Coronary artery (tissue), 2 donors: ENCODE measurements at regions not wholly inside any gene's neighbourhood (a gene's known extent, or its start where the extent isn't known, plus 50 kb on each side); places are given as distances from the start of the nearest gene placed in this dataset.

Source experiments
- DNase-seq: peaks from one replicate; pipeline ENCODE4 v3.0.0-alpha.2; 2017; ENCODE audit warnings: low spot score
- H3K27ac ChIP-seq, 2 donors: fragments of 200-600 bp; sonication (generic); one replicate each; pipeline ENCODE4 v1.5.1; 2016 to 2019
- H3K4me3 ChIP-seq: fragments of 200-600 bp; sonication (generic); 2 replicates; pipeline ENCODE4 v1.5.1; 2016; ENCODE audit warnings: mild to moderate bottlenecking, moderate library complexity
- TF ChIP-seq, protein P1 (sequence below): fragments of 200-600 bp; sonication (generic); IDR thresholded peaks from one replicate; pipeline ENCODE4 v1.5.1; 2019; ENCODE audit warnings: antibody characterized with exemption

DNA sequence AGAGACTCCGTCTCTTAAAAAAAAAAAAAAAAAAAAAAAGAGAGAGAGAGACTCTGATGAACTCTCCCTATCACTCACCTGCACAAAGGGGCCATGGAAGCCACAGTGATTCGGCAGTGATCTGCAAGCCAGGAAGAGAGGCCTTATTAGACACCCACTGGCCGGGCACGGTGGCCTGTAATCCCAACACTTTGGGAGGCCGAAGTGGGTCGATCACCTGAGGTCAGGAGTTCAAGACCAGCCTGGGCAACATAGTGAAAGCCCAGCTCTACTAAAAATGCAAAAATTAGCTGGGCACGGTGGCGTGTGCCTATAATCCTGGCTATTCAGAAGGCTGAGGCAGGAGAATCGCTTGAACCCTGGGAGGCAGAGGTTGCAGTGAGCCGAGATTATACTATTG, 198.5 kb upstream of the WSCD1 start:
- no peak for DNase-seq
- TF ChIP-seq, protein P1, sequence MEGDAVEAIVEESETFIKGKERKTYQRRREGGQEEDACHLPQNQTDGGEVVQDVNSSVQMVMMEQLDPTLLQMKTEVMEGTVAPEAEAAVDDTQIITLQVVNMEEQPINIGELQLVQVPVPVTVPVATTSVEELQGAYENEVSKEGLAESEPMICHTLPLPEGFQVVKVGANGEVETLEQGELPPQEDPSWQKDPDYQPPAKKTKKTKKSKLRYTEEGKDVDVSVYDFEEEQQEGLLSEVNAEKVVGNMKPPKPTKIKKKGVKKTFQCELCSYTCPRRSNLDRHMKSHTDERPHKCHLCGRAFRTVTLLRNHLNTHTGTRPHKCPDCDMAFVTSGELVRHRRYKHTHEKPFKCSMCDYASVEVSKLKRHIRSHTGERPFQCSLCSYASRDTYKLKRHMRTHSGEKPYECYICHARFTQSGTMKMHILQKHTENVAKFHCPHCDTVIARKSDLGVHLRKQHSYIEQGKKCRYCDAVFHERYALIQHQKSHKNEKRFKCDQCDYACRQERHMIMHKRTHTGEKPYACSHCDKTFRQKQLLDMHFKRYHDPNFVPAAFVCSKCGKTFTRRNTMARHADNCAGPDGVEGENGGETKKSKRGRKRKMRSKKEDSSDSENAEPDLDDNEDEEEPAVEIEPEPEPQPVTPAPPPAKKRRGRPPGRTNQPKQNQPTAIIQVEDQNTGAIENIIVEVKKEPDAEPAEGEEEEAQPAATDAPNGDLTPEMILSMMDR: no peak
- no peak overlapping the region for H3K4me3 ChIP-seq
- no peak overlapping the region for H3K27ac ChIP-seq

DNA sequence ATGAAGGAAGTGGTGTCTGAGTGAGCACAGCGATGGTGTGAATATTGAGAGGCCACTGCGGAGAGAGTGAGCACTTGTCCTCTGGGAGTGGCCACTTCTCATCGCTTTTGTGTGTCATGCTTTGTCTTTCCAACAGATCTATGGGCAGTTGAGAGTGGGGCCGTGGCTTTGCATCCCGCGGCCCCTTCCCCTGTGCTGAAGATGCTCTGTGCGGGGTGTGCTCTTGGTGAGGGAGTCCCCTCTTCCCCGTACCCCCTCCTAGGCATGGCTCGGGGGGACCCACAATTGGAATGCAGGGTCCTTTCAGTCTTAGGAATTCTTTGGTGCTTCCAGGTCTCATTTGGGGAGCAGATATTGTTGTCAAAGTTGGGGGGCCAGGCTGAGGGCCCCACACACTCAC, 197.3 kb upstream of the WSCD1 start:
- TF ChIP-seq, protein P1: no peak
- no peak for DNase-seq
- Histone ChIP-seq H3K27ac (no peak overlapping the region), H3K4me3 (no peak overlapping the region)

DNA sequence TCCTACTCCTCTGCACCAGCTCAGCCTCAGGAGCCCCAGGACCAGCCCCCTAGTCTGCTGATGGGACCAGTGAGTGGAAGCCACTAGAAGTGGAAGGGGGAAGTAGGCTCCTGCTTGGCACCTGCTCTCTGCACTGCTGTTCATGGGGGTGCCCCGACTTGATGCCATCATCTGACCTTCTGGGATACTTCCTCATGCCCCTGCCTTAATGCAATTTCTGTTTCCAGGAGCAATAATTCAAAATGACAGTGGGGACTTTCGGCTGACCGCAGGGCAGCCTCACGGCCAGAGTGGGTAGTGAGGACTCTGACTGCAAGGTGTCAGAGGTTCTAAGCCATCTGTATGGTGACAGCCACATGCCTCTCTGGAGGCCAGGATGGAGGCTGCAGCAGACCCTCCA, 196.4 kb upstream of the WSCD1 start:
- Histone ChIP-seq H3K27ac (no peak overlapping the region), H3K4me3 (no peak overlapping the region)
- TF ChIP-seq, protein P1: no peak
- no peak for DNase-seq

DNA sequence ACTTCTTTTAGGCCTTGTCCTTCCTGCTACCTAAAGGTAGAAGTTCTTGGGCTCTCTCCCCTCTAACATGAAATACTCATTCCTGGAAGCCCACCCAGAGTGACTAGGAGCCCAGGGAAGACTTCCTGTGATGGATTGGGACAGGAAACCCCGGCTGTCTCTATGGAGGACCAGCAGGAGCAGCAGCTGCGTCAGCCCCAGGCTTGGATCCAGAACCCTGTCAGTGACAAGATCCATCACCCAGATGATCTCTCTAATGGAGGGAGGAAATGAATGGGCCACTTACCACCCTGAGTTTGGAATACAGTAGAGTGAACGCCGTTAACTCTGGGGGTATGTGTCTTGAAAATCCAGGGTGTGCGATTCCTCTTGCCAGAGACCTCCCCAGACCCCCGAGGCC, 195.7 kb upstream of the WSCD1 start:
- no peak overlapping the region for H3K27ac ChIP-seq
- H3K4me3 ChIP-seq: no peak overlapping the region
- DNase-seq: no peak
- TF ChIP-seq, protein P1: no peak

DNA sequence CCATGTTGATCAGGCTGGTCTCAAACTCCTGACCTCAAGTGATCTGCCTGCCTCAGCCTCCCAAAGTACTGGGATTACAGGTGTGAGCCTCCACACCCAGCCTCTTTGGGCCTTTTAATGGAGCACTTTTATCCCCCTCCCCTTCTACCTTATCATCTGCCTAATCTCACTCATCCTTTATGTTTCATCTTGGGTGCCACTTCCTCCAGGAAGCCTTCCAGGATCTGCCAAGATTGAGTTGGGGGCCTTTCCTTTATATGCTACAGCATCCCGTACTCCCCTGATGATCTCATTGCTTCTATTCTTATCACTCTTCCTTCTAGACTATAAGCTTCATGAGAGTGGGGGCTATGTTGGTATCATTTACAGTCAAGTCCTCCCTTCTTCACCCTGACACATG, 192.8 kb upstream of the WSCD1 start:
- Histone ChIP-seq H3K27ac (no peak overlapping the region), H3K4me3 (no peak overlapping the region)
- TF ChIP-seq, protein P1: no peak
- no peak for DNase-seq

DNA sequence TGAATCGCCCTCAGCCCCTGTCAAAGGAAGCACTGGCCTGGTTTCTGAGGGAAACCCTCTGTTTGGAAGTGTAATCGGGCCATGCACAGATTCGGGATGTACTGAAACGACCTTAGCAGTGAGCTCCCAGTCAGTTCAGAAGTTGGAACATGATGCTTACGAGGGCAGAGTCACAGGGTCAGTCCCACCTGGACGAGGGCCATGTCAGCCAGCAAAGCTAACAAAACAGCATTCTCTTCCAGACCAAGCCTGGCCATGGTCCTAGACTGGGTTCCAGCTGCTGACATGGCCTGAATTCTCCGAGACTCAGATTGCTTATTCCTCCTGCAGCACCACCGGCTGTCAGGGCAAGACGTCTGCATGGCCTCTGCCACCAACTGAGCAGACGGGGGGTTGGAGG, 192.2 kb upstream of the WSCD1 start:
- DNase-seq: no peak
- TF ChIP-seq, protein P1: no peak
- Histone ChIP-seq H3K4me3 (no peak overlapping the region), H3K27ac (no peak overlapping the region)

DNA sequence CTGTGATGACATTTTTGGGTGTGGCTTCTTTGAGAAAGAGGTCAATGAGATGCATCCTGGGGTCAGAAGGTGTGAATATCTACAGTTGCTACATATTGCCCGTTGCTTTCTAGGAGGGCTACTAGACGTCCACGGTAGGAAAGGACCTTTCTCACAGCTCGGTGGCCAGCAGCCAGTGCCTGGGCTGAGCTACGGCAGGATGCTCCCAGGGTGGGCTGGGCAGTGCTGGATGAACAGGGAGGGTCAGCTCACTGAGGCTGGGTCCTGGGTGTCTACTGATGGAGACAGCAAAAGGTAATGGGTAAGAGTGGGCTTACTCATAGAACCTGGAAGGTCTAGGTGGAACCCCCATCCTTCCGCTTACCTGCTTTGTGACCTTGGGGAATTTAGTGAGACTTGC, 188.3 kb upstream of the WSCD1 start:
- TF ChIP-seq, protein P1: no peak
- no peak for DNase-seq
- no peak overlapping the region for H3K4me3 ChIP-seq
- no peak overlapping the region for H3K27ac ChIP-seq
